Activated CD4-positive, alpha-beta memory T cell treated with anti-CD3 and anti-CD28 coated beads, Interleukin-2, amount 10 ng/mL, durations not matched to agents 7 days and 5 days (primary cell): ENCODE measurements at regions not wholly inside any gene's neighbourhood (a gene's known extent, or its start where the extent isn't known, plus 50 kb on each side); places are given as distances from the start of the nearest gene placed in this dataset.
"Not testable (repeated sequence)": the region's sequence is repeated elsewhere in the genome, so short reads cannot be mapped to it uniquely, and the experiment has no call there.

Experiments used
- CTCF ChIA-PET: fragments of 350-600 bp; sonication (Branson Sonifier 250); formaldehyde crosslinking; loops from one replicate; lab custom pipeline; 2021; ENCODE audit warnings: antibody characterized with exemption, inconsistent platforms; lab: Charles Lee
- POLR2A ChIA-PET: fragments of 350-600 bp; sonication (Branson Sonifier 250); formaldehyde crosslinking; loops from one replicate; lab custom pipeline; 2021; ENCODE audit warnings: antibody characterized with exemption; lab: Charles Lee
- DNase-seq: peaks from one replicate; pipeline ENCODE4 v3.0.0-alpha.2; 2020
- H3K27ac Mint-ChIP-seq: one replicate; pipeline ENCODE4 v1.8.0; 2021; ENCODE audit warnings: mild to moderate bottlenecking, mixed read lengths
- H3K27me3 Mint-ChIP-seq: one replicate; pipeline ENCODE4 v1.8.0; 2021; ENCODE audit warnings: mixed read lengths
- H3K36me3 Mint-ChIP-seq: one replicate; pipeline ENCODE4 v1.8.0; 2021; ENCODE audit warnings: low read depth, mixed read lengths
- H3K4me1 Mint-ChIP-seq: one replicate; pipeline ENCODE4 v1.8.0; 2021; ENCODE audit warnings: mixed read lengths
- H3K4me3 Mint-ChIP-seq: one replicate; pipeline ENCODE4 v1.8.0; 2021; ENCODE audit warnings: mild to moderate bottlenecking, mixed read lengths
- H3K9me3 Mint-ChIP-seq: one replicate; pipeline ENCODE4 v1.8.0; 2021; ENCODE audit warnings: mixed read lengths

DNA sequence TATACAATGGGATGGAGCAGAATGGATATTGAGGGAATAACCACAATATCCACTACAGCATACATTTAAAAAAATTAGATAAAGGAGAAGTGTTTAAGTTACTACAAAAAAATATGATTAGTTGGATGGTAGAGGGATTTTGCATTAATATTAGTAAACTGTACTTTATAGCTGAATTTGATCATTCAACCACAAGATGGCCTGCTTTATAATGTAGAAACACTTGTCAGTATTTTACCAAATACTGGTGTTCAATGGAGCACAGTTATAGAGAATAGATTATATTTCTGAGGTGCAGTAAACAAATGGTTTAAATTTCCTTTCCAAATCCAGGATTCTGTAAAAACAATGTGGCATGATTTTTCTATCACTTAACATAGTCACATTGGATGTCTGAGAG is 818.8 kb upstream of the CHORDC1 start:
- no peaks in the 10 kb centered on the region for H3K27me3 Mint-ChIP-seq
- POLR2A ChIA-PET = no interaction called here
- no peak overlapping the region for H3K4me3 Mint-ChIP-seq

DNA sequence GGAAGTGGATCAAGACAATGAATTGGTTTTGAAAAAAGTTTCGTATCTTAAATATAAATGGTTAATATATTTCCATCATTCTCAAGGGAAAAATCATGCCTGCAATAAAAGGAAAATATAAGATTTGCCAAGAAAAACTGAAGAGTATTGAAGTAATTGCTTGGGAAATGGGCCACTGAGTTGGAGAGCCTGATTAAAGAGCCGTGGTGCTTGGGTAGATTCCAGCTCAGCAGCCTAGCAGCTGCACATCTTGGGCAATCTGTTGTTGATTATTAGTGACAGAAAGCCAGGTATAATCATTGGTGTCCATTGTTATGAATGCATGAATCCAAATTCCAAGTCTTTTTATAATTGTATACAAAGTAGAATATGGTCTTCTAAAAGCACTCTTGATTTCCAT is 800.9 kb upstream of the CHORDC1 start:
- CTCF ChIA-PET = no interaction called here
- POLR2A ChIA-PET = no interaction called here
- Mint-ChIP-seq H3K4me1 (no peaks in the 10 kb centered on the region), H3K36me3 (no peaks in the 10 kb centered on the region), H3K27me3 (no peaks in the 10 kb centered on the region), H3K9me3 (peaks cover under 1% of the 10 kb centered on the region), H3K27ac (no peak overlapping the region), H3K4me3 (no peak overlapping the region)
- DNase-seq = no peak

More for the DNA sequence above, 818.8 kb upstream of the CHORDC1 start:
- Mint-ChIP-seq H3K9me3 (peaks cover 5% of the 10 kb centered on the region), H3K4me1 (no peaks in the 10 kb centered on the region), H3K27ac (no peak overlapping the region), H3K36me3 (no peaks in the 10 kb centered on the region)
- no peak for DNase-seq
- CTCF ChIA-PET = no interaction called here

DNA sequence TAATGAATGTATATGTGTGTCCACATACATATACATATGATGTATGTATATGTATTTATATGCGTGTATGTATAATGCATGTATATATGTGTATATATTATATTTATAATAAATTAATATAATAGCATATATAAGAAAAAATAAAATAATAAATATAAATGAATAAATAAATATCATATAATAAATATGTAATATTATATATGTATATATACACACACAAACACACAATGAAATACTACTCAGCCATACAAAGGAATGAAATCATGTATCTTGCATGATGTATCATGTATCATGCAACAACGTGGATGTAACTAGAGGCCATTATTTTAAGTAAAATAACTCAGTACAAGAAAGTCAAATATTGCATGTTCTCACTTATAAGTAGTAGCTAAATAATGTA is 788.7 kb upstream of the CHORDC1 start:
- CTCF ChIA-PET = no interaction called here
- POLR2A ChIA-PET = no interaction called here

DNA sequence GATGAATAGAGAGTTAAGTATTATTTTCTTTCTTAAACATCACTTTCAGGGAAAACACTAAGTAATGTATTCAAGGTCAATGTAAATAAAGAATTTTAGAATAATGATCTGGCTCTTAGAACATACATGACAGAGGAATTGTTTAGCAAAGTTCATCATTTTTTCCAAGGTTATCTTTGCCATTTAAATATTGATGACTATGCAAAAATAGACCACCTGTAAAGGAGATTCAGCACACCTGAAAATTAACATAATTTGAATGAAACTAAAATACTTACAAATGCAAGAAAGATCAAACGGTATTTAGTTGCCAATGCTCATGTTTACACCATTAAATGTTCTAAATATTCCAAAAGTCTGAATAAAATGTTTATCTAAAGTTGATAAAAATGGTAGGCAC is 782.6 kb upstream of the CHORDC1 start:
- no peak for DNase-seq
- Mint-ChIP-seq H3K4me3 (no peak overlapping the region), H3K36me3 (no peaks in the 10 kb centered on the region), H3K27ac (no peak overlapping the region), H3K4me1 (no peaks in the 10 kb centered on the region), H3K27me3 (no peaks in the 10 kb centered on the region), H3K9me3 (peaks cover 14% of the 10 kb centered on the region)
- ChIA-PET POLR2A (no interaction called here), CTCF (no interaction called here)

More for the DNA sequence above, 788.7 kb upstream of the CHORDC1 start:
- no peaks in the 10 kb centered on the region for H3K27me3 Mint-ChIP-seq
- H3K4me1 Mint-ChIP-seq = no peaks in the 10 kb centered on the region
- no peak overlapping the region for H3K27ac Mint-ChIP-seq
- H3K36me3 Mint-ChIP-seq = no peaks in the 10 kb centered on the region
- H3K9me3 Mint-ChIP-seq = peaks cover 9% of the 10 kb centered on the region
- DNase-seq = no peak
- no peak overlapping the region for H3K4me3 Mint-ChIP-seq

DNA sequence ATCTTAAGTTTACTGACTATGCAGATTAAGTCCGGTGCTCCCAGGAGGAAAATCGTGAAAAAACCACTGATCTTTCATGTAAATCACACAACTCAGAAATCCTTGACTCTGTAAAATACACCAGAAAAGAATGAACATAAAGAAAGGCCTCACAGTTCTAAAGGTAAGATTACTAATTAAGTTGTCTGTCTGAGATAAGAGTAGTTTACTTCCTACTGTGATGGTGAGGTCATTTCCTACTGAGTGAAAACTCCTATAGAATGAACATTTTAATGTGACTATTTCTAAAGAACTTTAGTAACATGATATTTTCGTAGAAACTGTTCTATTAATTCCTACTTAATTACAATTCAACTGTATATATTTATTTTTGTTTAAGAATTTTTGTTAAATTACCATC is 774.4 kb upstream of the CHORDC1 start:
- no peaks in the 10 kb centered on the region for H3K36me3 Mint-ChIP-seq
- no peaks in the 10 kb centered on the region for H3K27me3 Mint-ChIP-seq
- CTCF ChIA-PET = no interaction called here
- H3K9me3 Mint-ChIP-seq = peaks cover 5% of the 10 kb centered on the region
- no peak for DNase-seq
- no peak overlapping the region for H3K27ac Mint-ChIP-seq
- no peak overlapping the region for H3K4me3 Mint-ChIP-seq
- no peaks in the 10 kb centered on the region for H3K4me1 Mint-ChIP-seq
- POLR2A ChIA-PET = no interaction called here

DNA sequence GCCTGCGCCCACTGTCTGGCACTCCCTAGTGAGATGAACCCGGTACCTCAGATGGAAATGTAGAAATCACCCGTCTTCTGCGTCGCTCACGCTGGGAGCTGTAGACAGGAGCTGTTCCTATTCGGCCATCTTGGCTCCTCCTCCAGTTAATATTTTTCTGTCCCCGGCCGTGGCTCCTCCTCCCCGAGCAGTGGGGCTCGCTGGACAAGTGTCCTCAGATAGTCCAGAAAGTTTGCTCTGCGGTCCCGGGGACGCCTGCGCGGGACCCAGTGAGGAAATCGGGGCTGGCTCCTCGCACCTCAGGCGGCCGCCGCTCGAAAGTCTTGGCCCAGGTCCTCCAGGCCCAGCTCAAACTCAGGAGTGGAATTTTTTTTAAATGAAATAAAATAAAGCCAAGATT is 749.3 kb upstream of the CHORDC1 start:
- not testable (repeated sequence) for H3K4me3 Mint-ChIP-seq, H3K4me1 Mint-ChIP-seq, H3K36me3 Mint-ChIP-seq

DNA sequence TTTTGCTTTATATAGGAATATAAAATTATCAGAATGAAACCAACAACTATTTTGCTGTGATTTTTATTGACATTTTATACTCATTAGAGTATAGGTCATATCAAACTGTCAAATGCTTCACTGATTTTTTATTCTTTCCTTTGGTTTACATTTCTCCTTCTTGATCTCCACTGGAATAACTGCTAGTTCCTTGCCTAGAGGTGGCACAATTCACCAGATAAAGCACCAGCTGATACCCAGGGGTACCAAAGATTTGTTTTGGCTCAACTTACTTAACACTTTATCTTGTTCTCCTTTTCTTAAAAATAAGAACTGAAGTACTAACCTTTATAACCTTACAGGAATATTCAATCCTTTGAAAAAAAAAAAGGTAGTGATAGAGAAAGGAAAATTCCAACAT is 725.1 kb upstream of the CHORDC1 start:
- Mint-ChIP-seq H3K4me3 (no peak overlapping the region), H3K27ac (no peak overlapping the region), H3K27me3 (no peaks in the 10 kb centered on the region), H3K36me3 (no peaks in the 10 kb centered on the region), H3K9me3 (no peaks in the 10 kb centered on the region), H3K4me1 (no peaks in the 10 kb centered on the region)
- ChIA-PET CTCF (no interaction called here), POLR2A (no interaction called here)
- no peak for DNase-seq

More for the DNA sequence above, 749.3 kb upstream of the CHORDC1 start:
- H3K27me3 Mint-ChIP-seq, H3K9me3 Mint-ChIP-seq, H3K27ac Mint-ChIP-seq, CTCF ChIA-PET, POLR2A ChIA-PET, DNase-seq: not testable (repeated sequence)

DNA sequence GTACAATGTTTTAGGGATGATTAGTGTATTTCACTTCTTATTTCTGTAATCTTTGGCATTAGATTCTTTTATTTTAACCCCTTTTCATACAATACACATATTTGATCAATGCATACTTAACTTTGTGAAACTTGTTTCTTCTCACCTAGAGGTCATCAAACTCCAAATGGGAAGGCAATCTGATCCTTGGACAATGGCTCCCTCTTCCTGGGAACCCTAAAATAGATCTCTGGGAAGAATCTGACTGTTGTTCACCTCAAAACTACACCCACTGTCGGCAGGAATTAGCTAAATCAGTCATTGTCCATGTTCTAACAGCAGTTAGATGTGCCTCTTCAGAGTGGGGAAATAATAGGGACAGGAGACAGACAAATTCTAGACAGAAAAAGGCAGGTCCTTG is 707.4 kb upstream of the CHORDC1 start:
- no peaks in the 10 kb centered on the region for H3K27me3 Mint-ChIP-seq
- DNase-seq = no peak
- peaks cover under 1% of the 10 kb centered on the region for H3K9me3 Mint-ChIP-seq
- no peaks in the 10 kb centered on the region for H3K36me3 Mint-ChIP-seq
- H3K4me1 Mint-ChIP-seq = no peaks in the 10 kb centered on the region
- POLR2A ChIA-PET = no interaction called here
- no peak overlapping the region for H3K4me3 Mint-ChIP-seq
- CTCF ChIA-PET = no interaction called here
- no peak overlapping the region for H3K27ac Mint-ChIP-seq

DNA sequence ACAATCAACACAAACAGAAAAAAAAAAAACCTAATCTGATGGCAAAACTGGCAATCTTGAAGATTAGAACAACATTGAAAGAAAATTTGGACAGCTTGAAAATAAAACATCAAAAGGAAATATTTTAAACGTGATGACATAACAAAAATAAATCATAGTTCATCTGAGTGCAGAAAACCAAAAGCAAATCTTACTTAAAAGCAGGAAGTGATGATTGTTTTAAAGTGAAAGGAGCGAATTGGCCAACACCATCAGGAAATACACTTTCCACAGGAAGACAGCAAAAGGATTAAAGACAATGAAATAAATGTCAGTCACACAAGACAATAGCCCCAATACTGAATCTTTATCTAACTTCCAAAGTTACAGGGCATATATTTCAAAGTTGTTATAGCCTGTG is 696.5 kb upstream of the CHORDC1 start:
- CTCF ChIA-PET = no interaction called here
- H3K27me3 Mint-ChIP-seq = no peaks in the 10 kb centered on the region
- H3K4me1 Mint-ChIP-seq = no peaks in the 10 kb centered on the region
- H3K4me3 Mint-ChIP-seq = no peak overlapping the region
- H3K9me3 Mint-ChIP-seq = peaks cover 3% of the 10 kb centered on the region
- H3K27ac Mint-ChIP-seq = no peak overlapping the region
- no peak for DNase-seq
- H3K36me3 Mint-ChIP-seq = no peaks in the 10 kb centered on the region
- POLR2A ChIA-PET = no interaction called here

DNA sequence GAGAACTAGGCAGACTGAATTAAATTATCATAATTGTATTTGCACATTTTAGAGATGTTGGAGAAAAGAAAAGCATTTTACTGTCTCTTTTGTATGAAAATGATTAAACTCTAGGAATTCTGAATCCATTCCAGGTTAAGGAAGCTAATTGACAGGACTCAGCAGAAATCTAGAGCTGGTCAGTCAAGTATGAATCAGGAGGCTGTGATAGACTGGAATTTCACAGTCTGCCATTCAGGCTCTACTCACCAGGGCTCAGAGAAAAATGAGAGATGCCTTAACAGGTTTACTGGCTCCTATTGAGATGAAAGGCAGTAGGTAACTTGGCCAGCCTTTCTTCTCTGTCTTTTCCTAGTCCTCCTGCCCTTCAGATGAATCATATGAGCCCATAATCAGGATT is 693.9 kb upstream of the CHORDC1 start:
- POLR2A ChIA-PET = no interaction called here
- no peaks in the 10 kb centered on the region for H3K36me3 Mint-ChIP-seq
- no peaks in the 10 kb centered on the region for H3K9me3 Mint-ChIP-seq
- no peaks in the 10 kb centered on the region for H3K4me1 Mint-ChIP-seq
- no peak overlapping the region for H3K27ac Mint-ChIP-seq
- H3K27me3 Mint-ChIP-seq = no peaks in the 10 kb centered on the region
- H3K4me3 Mint-ChIP-seq = no peak overlapping the region
- CTCF ChIA-PET = no interaction called here
- no peak for DNase-seq

DNA sequence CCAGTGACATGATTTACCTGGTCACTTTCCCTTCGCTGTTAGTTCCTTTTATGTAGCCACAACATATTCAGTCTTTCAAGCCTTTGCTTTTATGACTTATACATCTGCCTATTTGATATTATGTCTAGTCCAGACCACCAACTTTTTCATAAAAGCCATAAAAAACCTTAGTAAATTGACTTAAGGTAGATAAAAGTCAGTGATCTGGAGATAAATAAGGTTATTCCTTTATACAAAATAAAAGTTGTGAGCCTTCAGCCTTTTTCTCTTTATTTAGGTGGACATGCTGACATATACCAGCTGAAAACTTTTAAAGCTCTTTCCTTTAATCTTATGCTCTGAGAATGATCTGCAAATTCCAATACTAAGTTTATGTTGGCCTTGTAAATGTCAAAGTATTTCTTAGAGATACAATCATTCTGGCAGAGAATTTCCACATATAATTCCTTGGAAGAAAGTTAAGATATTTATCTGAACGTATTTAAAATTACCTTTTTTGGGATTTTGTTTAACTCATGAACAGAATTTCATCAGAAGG is 690.4 kb upstream of the CHORDC1 start:
- no peaks in the 10 kb centered on the region for H3K36me3 Mint-ChIP-seq
- CTCF ChIA-PET = no interaction called here
- POLR2A ChIA-PET = no interaction called here
- H3K27me3 Mint-ChIP-seq = no peaks in the 10 kb centered on the region
- no peaks in the 10 kb centered on the region for H3K9me3 Mint-ChIP-seq
- H3K4me3 Mint-ChIP-seq = no peak overlapping the region
- H3K4me1 Mint-ChIP-seq = no peaks in the 10 kb centered on the region
- no peak for DNase-seq
- H3K27ac Mint-ChIP-seq = no peak overlapping the region

DNA sequence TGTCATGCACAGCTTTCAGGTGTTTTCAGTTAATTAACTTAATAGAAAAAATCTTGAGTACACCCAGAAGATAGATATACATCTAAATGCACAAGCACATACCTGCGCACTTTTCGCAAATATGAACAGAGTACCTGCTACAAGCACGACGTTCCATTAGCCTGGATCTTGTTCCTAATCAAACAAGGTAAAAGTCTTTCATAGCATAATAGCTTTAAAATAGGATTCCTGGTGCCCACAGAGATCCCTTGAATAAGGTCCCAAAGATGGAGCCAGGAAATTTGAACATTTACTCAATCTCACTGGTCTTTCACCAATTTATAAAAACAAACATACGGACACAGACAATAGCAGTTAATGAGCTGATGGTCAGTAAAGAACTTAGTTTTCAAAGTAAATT is 689.8 kb upstream of the CHORDC1 start:
- no peaks in the 10 kb centered on the region for H3K36me3 Mint-ChIP-seq
- H3K4me3 Mint-ChIP-seq = no peak overlapping the region
- no peaks in the 10 kb centered on the region for H3K4me1 Mint-ChIP-seq
- DNase-seq = no peak
- H3K27ac Mint-ChIP-seq = no peak overlapping the region
- no peaks in the 10 kb centered on the region for H3K9me3 Mint-ChIP-seq
- ChIA-PET CTCF (no interaction called here), POLR2A (no interaction called here)
- no peaks in the 10 kb centered on the region for H3K27me3 Mint-ChIP-seq

DNA sequence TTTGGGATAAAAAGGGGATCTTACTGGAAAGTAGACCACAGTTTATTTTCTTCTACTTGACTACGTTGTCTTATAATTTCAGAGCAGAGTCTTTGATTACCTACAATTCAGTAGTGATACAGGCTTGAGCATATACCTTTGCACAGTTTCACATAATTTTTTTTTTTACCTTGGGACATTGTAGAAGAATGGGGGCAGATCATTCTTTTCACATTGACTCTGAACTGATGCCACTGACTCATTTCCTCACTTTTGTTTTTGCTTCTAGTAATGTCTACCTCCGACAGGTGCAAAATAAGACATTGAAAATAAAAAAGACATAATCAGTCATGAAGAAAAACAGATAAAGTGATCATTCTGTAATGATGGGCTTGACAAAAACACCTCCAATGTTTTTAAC is 688.3 kb upstream of the CHORDC1 start:
- CTCF ChIA-PET = no interaction called here
- POLR2A ChIA-PET = no interaction called here
- no peak for DNase-seq
- Mint-ChIP-seq H3K4me1 (no peaks in the 10 kb centered on the region), H3K9me3 (no peaks in the 10 kb centered on the region), H3K4me3 (no peak overlapping the region), H3K27me3 (no peaks in the 10 kb centered on the region), H3K27ac (no peak overlapping the region), H3K36me3 (no peaks in the 10 kb centered on the region)

DNA sequence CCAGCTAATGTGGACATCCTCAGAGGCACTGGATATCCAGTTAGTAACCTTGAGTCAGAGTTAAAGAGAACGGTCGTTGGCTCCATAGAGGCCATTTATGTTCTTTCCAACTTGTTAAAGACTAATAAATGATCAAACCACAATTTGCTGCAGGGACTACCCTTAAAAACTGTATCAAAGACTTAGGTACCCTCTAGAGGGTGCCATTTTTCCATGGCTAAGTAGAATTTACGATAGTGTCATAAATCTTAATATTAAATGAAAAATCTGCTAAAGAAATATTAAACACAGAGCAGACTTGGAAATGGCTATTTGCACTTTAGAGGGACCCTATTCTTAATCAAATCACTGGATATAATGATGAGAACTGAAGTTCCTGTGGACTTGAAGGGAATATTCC is 685.2 kb upstream of the CHORDC1 start:
- no peaks in the 10 kb centered on the region for H3K27me3 Mint-ChIP-seq
- H3K36me3 Mint-ChIP-seq = no peaks in the 10 kb centered on the region
- H3K4me1 Mint-ChIP-seq = no peaks in the 10 kb centered on the region
- no peak overlapping the region for H3K4me3 Mint-ChIP-seq
- H3K27ac Mint-ChIP-seq = no peak overlapping the region
- ChIA-PET CTCF (no interaction called here), POLR2A (no interaction called here)
- H3K9me3 Mint-ChIP-seq = no peaks in the 10 kb centered on the region
- DNase-seq = no peak

DNA sequence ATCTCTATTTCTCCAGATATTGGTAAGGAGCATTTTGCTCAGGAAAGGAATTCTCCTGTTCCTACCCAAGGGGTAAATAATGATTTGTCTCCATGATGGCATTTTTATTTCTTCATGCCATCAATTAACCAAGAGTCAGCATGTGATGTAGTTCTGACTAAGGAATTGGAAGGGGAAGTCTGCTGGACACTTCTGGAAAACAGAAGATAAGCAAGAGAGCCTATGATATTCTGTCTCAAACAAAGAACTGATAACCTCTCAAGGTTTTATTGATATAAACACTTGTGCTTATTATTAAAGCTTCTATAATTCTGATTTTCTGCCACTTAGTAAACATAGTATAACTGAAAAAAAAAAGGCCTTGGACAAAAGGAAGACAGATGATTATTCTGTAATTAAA is 673.0 kb upstream of the CHORDC1 start:
- H3K36me3 Mint-ChIP-seq = no peaks in the 10 kb centered on the region
- ChIA-PET CTCF (no interaction called here), POLR2A (no interaction called here)
- H3K4me3 Mint-ChIP-seq = no peak overlapping the region
- no peak overlapping the region for H3K27ac Mint-ChIP-seq
- H3K4me1 Mint-ChIP-seq = no peaks in the 10 kb centered on the region
- peaks cover 4% of the 10 kb centered on the region for H3K9me3 Mint-ChIP-seq
- DNase-seq = no peak
- no peaks in the 10 kb centered on the region for H3K27me3 Mint-ChIP-seq
